ENCODE measurements at regions not wholly inside any gene's neighbourhood (a gene's known extent, or its start where the extent isn't known, plus 50 kb on each side); places are given as distances from the start of the nearest gene placed in this dataset.

GRCh38 chr3:67324554-67324953 lies 326.4 kb downstream of the KBTBD8 start:
- Histone ChIP-seq H3K36me3 (no peaks in the 10 kb centered on the region), H3K27ac (replicated peaks in 1 of 4) (no peak overlapping the region), H3K9me3 (no peaks in the 10 kb centered on the region), H3K4me1 (no peaks in the 10 kb centered on the region), H3K4me3 (no peak overlapping the region), H3K27me3 (no peaks in the 10 kb centered on the region)
- TF ChIP-seq POLR2A (IDR thresholded peaks at IDR 0.05; ENCODE audit: low read depth) (no peak), CTCF (IDR thresholded peaks at IDR 0.05) (no peak), EP300 (IDR thresholded peaks at IDR 0.05) (no peak), POLR2AphosphoS5 (IDR thresholded peaks at IDR 0.05) (no peak)
- intact Hi-C loops (cut with DNase I): no loop called here
- no peak for DNase-seq (ENCODE audit: extremely low spot score)
